RKO (cell line): ENCODE measurements at regions not wholly inside any gene's neighbourhood (a gene's known extent, or its start where the extent isn't known, plus 50 kb on each side); places are given as distances from the start of the nearest gene placed in this dataset.

ENCODE experiments used
- DNase-seq: peaks from one replicate; pipeline ENCODE4 v3.0.0-alpha.2; 2016; ENCODE audit warnings: low spot score

DNA sequence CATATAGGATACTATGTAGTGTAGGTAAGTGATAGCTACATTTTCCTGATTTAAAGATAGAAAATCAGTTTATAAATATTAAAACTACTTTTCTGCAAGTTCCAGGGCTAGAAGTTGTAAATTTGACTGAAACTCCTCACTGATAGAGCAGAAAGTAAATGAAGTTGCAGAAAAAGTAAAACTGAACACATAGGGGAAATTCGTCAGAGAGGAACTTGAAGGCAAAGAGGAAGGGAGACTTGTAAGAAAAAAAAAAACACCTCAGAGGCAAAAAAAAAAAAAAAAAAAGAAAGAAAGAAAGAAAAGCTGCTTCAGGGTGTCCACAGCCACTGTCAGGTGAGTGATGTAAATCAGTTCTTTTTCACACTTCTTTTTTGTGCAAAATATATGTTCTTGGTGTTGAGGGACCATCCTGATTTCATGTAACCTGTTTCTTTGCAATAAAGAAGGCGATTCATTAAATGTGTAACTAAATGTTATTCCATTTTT, 336.2 kb upstream of the ZNF462 start:
- DNase-seq: no peak

DNA sequence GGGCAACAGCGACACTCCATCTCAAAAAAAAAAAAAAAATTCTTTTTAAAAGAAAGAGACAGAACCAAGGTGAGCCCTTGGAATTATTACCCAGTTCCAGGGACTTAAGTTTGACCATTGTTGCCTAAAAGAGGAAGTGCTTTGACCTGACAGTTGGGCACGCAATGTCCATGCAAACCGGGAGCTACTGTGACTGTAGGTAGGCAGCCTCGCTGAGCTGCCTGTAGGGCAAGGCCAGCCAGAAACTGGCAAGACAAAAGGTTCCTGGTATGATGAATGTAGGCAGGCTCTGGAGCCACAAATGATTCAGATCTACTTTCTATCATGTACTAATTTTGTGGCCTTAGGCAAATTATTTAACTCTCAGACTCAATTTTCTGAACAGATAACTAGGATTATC, 334.8 kb upstream of the ZNF462 start:
- DNase-seq: no peak

DNA sequence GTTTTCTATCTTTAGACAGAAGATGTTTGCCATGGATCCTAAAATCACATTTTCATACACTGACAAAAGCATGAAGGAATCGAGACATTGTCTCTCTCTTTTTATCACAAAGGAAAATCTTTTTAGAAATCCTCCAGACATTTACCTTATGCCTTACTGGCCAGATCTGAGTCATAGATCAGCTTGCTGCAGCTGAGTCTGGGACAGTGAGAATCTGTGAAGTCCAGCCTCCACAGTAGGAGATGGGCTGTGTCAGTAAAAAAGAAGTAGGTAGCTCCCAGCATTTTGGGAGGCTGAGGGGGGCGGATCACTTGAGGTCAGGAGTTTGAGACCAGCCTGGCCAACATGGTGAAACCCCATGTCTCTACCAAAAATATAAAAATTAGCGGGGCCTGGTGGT, 333.4 kb upstream of the ZNF462 start:
- no peak for DNase-seq

DNA sequence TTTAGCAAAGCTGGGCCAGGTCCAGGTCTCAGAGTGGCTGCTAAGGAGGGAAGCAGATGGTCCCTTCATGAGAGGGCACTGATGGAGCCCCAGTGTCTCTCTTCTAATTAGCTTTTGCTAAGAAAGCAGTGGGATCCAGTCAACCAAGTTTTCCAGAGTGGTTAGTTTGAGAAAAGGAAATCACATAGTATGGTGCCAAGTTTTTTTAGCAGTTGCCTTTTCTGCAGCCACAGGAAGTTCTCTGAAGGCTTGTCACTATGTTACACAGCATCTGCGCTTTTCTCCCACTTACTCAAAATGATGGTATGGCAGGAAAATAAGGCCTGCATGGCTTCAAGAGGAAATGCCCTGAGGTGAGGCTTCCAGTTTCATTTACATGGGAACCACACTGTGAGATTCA, 331.5 kb upstream of the ZNF462 start:
- DNase-seq: no peak

DNA sequence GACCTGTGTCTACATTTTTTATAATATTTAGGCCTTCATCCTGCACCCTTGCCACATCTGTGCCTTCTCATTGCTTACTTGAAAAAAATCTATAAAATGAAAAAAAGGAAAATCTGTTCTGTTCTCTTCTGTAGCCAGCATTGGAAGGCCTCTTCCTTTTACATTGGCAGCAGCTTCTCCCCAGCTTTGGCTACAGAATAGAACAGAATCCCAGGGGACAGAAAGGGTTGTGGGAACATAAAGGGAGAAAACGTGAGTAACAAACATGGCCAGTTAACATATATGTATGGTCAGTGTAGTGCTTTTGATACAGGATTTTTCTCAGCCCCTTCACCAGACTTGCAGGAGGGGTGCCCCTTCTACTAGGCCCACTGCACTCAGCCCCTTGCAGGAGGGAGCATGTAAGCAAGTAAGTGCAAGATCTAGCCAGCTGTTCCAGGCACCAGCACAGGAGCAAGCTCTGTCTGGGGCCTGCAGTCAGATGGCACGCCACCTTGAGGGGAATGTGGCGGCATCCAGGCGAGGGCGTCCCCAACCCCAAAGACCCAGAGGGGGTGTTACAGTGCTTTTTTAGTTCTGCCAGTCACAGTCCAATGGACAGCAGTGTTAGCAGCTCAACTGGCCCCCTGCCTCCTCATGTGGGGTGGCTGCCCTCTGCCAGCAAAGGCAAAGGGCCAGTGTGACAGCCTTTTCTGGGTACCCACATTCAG, 330.5 kb upstream of the ZNF462 start:
- DNase-seq: no peak

DNA sequence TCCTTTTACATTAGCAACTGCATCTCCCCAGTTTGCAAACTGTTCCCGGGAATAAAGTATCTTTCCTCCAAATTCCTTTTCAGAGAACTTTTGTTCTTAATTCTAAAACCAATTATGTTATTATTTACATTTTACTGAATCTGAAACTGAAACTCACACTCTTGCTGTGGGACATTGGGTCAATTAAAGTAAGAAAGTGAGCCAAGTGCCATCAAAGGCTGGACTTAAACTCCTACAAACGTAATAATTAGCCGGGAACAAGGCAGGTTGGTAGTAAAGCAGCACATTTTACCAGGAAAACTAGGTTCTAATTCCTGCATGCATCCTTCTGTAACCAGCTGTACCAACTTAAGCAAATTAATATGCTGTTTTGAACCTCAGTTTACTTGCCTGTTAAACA, 328.2 kb upstream of the ZNF462 start:
- no peak for DNase-seq

DNA sequence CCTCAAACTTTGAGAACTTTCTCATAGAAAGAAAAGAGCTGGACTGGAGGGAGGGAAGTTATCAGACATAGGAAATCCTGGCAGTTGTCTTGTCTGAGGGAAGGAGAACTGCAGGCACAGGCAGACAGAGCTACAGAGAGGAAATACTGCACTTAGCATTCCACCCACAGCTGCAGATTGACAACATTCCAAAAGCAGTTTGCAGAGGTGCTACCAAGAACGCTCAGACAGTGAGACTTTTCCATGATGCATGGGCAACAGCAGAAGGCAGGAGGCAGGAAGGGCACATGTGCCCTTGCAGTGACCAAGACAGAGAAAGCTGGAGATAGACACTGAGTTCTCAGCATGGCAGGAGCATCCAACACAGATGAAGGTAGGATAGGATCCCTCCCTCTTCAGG, 327.5 kb upstream of the ZNF462 start:
- DNase-seq: no peak

DNA sequence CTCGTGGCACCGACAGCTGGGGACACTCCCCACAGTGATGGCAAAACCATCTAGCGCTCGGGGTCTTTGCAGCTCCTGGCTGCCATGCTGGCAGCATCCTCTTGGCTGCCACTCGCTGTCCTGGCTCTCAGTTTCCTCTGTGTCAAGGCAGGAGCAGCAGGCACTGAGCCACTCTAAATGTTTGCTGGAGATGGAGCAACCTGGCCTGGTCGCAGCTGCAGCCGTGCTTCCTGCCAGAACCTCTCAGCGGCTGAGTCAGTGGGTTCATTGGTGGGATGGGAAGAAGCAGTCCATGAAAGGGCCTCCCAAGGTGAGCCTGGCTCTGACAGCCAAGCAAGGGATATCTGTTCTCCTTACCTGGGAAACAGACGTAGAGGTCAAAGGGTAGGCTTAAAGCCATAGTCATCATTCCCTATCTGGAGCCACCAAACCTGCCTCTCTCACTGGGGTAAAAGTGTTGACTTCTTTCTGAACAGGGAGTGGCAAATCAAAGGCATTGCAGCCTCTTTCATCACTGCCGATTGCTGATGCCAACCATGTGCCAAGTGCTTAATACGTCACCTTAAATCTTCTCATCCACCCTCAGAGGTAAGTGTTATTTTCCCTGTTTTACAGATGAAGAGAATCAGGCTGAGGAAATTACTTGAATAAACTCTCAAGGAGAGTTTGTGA, 304.8 kb upstream of the ZNF462 start:
- DNase-seq: no peak

DNA sequence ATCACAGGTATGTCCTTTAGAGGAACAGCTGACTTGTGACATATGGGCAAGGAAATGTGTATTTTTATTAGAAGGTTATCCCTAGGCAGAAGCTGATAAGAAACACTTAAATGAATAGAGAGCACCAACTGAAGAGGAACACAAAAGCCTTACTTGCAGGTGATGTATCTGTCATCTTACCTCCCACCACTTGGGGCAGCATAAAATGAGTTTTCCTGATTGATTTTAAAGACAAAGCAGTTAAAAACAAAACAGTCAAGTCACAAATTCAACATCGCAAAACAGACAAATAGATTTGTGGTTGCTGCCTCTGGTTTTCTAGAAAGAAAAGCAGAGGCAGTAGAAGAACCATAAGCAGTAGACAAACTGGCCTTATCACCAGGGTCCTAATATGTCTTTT, 302.4 kb upstream of the ZNF462 start:
- DNase-seq: peak; percentile 27

DNA sequence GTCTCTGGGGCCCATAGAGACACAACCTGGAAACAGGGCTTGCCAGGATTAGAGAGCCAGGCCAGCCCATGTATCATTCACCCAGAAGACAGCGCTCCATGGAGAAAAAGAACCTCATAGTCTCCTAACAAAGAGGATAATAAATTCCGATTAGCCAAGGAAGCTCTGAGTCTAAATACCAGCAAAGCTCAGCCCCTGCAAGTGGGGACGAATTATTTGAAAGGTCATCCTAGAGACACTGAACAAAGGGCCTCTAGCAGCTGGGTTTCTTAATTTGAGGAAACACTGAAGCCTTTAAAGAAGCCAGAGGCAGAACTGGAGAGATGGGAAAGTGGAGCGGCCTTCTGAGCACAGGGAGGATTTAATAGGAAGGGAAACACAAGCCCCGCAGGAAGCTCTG, 287.1 kb upstream of the ZNF462 start:
- no peak for DNase-seq

DNA sequence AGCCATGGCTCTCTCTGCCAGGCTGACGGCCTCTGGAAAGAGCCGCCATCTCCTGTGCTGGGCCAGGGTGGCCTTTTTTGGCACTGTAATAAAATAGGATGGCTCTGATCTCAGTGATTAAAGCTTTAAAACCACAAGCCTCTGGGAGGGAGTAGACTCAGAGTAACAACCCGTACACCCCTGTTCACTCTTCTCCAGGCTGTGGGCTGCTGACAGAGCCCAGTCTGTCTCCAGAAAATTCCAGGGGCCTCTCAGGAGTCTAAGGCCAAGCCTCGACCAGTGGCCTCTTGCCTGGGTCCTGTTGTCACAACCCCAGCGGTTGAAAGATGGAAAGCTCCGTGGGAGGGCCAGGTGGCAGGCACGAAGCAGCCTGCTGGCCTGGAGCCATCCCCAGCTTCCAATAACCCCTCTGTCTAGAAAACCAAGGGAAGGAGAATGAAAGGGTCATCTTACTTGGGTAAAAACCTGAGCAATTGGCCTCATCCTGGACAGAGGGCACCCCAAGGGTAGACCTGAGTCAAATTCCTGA, 286.7 kb upstream of the ZNF462 start:
- no peak for DNase-seq

DNA sequence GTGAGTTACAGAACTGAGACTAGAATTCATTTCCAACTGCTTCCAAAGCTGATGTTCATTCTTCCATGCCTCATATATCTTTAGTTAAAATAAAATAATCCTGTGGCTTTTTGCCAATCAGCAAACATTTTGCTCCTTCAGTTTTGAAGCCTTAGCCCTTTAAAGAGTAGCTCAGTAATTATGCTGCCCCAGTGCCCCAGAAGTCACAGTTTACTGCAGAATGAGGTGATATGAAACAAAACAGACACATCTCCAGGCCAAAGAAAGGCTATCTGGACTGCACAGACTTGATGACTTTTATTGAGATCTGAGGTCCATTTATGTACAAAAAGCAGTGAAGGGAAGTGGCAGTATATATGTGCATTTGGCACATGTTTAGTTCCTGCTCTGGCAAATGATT, 285.8 kb upstream of the ZNF462 start:
- no peak for DNase-seq

DNA sequence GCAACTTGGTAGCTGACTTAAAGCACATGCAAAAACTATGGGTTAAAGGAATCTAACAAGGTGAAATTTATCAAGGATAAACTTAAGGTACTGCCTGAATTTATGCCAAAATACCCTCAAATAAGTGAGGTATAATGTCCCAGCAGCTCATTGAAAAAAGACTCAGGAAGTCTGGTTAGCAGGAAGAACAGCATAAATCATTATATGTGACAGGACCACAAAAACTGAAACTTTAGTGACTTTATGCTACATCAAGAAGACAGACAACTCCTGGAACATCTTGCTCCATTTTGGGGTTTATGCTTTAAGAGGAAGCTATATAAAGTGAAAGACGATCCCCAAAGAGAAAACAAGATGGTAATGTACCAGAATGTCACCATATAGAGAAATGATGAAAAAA, 282.4 kb upstream of the ZNF462 start:
- no peak for DNase-seq

DNA sequence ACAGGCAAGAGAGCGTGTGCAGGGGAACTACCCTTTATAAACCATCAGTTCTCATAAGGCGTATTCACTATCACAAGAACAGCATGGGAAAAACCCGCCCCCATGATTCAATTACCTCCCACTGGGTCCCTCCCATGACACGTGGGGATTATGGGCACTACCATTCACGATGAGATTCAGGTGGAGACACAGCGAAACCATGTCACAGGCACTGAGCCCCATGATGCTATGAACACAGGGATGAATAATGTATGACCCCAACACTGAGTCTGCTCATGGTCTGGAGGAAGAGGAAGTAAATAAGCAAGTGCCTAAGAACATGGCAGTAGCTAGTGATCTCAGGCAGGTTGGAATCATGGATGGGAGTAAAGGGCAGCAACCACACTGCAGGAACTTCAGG, 281.0 kb upstream of the ZNF462 start:
- no peak for DNase-seq

DNA sequence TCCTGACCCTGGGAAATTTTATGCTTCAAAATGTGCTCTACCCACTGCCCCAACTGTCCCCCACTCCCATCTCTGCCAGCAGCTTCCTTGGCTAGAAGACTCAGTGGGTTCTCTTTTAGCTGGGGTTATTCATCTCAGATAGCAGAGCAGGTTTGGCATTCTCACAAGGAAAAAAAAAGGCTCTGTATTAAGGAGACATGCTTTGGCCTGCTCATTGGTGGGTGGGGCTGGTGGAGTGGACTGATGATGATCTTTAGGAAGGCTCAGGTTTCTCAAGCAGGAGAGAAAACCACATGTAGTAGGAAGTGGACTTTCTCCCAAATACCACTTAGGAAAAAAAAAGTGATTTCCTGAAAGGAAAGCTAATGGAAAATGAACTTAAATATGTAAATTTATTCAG, 279.2 kb upstream of the ZNF462 start:
- DNase-seq: no peak

DNA sequence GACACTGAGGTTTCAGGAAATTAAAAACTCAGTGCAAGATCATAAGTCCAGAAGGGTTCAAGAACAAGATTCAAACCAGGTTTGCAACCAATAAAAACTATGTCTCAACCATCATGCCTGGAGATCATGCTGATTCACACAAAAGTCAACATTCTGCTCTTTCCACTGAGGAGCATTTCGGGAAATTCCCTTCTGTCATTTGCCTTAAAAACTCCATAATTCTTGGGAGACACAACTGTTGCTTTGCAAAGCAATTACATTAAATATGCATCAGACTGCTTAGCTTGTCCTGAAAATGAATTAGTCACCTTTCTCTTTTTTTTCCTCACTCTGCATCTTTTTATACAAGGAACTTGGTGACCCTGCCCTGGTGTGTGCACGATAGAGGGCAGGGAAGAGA, 275.9 kb upstream of the ZNF462 start:
- DNase-seq: no peak

DNA sequence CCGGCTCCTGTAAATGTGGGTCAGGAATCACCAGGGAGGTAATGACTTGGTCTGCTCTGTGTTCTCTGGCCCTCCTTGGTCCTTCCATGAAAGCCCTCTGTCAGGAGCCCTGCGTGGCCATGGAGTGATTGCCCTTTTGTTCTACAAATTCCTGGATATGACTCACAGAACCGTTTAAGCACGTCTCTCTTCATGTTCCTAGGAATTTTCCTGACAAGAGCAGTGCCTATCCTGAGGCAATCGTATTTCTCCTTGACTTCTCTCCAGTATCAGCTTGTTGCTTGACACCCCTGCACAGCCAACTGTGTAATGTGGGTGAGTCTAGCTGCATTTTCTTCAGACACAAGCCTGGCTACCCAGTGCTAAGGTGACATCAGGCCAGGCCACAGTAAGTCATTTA, 274.3 kb upstream of the ZNF462 start:
- peak; percentile 11 for DNase-seq

DNA sequence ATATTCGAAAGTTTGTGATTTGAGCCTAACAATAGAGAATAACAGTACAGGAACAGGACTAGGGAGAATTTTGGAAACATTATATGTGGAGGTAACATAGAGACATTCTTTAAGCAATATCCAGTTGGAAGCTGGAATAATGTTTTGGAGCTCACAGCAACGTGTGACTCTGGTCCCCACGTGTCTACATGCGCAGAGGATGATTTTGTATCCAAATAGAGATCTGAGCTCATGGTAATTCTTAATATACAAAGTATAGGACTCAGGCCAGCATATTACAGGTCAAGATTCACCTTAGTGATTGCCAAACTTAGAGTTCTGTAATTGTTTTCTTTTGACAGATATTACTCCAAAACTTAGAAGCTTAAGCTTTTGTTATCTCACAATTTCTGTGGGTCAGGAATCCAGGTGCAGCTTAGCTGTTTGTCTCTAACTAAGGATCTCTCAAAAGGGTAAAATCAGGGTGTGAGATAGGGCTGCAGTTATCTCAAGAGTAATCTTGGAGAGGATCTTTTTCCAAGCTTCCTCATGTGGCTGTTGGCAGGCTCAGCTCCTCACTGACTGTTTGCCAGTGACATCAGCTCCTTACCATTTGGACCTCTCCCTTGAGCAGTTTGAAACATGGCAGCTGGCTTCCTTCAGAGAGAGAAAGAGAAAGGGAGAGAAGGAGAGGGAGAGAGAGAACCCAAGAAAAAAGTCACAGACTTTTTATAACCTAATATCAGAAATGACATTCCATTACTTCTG, 272.0 kb upstream of the ZNF462 start:
- no peak for DNase-seq

DNA sequence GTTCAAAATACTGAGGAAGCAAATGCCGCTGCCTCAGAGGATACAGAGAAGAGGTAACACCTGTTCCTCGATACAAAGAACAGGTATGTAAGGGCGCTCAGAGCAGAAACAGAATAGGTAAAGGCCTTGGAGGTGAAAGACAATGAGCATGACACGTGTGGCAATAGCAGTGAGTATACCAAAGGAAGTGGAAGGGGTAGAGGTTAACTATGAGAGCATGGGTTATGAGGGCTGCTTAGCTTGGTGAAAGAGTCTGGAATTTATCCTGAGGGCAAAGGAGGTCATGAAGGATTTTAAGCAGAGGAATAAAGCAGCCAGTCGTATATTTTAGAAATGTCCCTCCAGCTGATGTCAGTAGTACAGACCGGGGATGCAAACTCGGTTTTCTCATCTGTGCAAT, 269.8 kb upstream of the ZNF462 start:
- DNase-seq: no peak

DNA sequence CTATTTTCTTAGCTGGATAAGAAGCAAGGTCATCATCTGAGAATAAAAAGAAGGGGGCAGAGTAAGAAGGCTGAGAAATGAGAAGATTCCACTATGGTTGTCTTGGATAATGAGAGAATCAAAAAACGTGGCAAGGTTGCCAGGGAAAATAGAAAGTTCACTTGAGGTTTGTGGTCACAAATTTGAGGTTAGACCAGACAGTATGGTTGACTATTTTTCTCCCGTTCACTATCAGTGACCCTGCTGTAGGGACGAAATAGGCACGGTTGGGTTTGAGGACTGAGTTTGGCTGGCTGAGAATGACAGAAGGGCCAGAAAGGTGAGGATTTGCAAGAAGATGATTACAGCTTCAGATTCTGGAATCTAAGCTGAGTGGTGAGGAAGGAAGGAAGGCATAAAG, 266.0 kb upstream of the ZNF462 start:
- DNase-seq: no peak

DNA sequence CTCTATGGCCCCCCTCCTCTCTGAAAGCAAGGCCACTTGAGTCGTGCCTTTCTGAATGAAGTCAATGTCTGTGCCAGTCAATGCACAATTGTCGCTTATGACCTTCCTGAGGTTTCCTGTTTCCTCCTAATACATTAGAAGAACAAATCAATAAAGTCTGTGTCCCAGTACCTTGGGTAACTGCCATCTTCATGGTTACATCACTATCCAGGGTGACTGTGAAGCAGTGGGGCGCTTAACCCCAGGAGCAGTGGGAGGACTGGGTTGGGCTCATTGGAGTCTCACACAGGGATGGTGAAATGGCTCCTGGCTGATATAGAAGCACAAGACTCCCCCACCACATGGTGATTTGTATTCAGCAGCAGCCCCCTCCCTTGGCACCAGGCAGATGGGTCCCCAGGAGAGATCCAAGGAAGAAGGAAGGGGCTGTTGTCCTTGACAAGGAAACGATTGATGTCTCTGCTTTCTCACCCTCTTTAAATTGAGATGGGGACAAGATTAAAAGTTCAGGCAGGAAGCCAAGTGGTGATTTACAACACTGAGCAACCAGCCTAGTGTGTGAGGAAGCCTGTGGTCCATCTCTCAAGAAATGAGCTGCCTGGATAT, 261.9 kb upstream of the ZNF462 start:
- no peak for DNase-seq

DNA sequence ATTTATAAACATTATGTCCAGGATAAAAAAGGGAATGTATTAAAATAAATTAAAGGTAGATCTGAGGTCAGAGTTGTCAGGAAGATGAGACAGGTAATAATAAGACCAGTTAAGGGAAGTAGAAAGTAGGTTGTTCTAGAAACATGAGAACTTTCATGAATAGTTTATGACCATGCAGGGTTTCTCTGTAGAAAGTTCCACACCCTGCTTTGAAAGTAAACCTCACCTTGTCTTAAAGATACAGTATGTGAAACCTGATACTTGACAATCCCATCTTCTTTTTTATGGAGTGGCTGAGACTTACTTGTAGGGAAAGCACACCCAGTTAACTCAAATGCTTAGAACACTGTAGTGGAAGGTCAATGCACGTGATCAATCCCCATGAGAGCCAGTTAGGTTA, 260.6 kb upstream of the ZNF462 start:
- DNase-seq: no peak
